IMR-90 (cell line): ENCODE measurements at regions not wholly inside any gene's neighbourhood (a gene's known extent, or its start where the extent isn't known, plus 50 kb on each side); places are given as distances from the start of the nearest gene placed in this dataset.

Experiments used
- ATAC-seq: fragments of 200-7000 bp; cut with Tn5 transposase; 2 replicates; pipeline ENCODE4 v1.9.1; 2020; ENCODE audit warnings: low read depth, mild to moderate bottlenecking, moderate library complexity
- BruUV-seq: library from RNA; stranded (reverse); fragments of 400-500 nt; replicated peaks from 2 replicates; lab custom pipeline; 2021; lab: Mats Ljungman, UMichigan
- CTCF ChIA-PET: fragments of 300-600 bp; formaldehyde crosslinking; extraction: SDS; loops from one replicate; lab custom pipeline; 2021; ENCODE audit warnings: antibody characterized with exemption; lab: Yijun Ruan, JAX
- POLR2A ChIA-PET: fragments of 300-600 bp; sonication (Branson Sonifier 250); formaldehyde crosslinking; loops from one replicate; lab custom pipeline; 2022; ENCODE audit warnings: antibody characterized with exemption; ENCODE audit not compliant: unreplicated experiment; lab: Charles Lee
- DNase-seq: peaks from one replicate; pipeline ENCODE4 v3.0.0; 2013
- H2AFZ ChIP-seq: replicated peaks from 2 replicates; pipeline ENCODE3; 2013; ENCODE audit warnings: low read length, mild to moderate bottlenecking; ENCODE audit not compliant: poor library complexity
- H2AK5ac ChIP-seq: 2 replicates; pipeline ENCODE4 v1.6.1; 2013; ENCODE audit warnings: low read depth, low read length, inconsistent platforms
- H2AK9ac ChIP-seq: replicated peaks from 2 replicates; pipeline ENCODE3; 2013; ENCODE audit warnings: mild to moderate bottlenecking, low read depth, low read length, moderate library complexity; ENCODE audit not compliant: poor library complexity
- H2BK120ac ChIP-seq: 2 replicates; pipeline ENCODE4 v1.6.1; 2013; ENCODE audit warnings: low read depth, low read length, inconsistent platforms
- H2BK15ac ChIP-seq: 3 replicates; pipeline ENCODE4 v1.6.1; 2013; ENCODE audit warnings: low read depth, low read length, inconsistent platforms
- H2BK20ac ChIP-seq: 2 replicates; pipeline ENCODE4 v1.6.1; 2013; ENCODE audit warnings: low read depth, mild to moderate bottlenecking, inconsistent platforms, low read length, moderate library complexity
- H2BK5ac ChIP-seq: 2 replicates; pipeline ENCODE4 v1.6.1; 2013; ENCODE audit warnings: mild to moderate bottlenecking, low read depth, low read length, inconsistent platforms; ENCODE audit not compliant: poor library complexity, severe bottlenecking
- H3K14ac ChIP-seq: replicated peaks from 2 replicates; pipeline ENCODE4 v1.6.1; 2013; ENCODE audit warnings: low read depth, low read length, inconsistent platforms
- H3K18ac ChIP-seq: 2 replicates; pipeline ENCODE4 v1.6.1; 2013; ENCODE audit warnings: low read depth, low read length, control low read depth
- H3K23ac ChIP-seq: 2 replicates; pipeline ENCODE4 v1.6.1; 2013; ENCODE audit warnings: low read depth, low read length, inconsistent platforms
- H3K27ac ChIP-seq: 2 replicates; pipeline ENCODE4 v1.5.1; 2013; ENCODE audit warnings: mild to moderate bottlenecking, control low read depth, low read length; ENCODE audit not compliant: insufficient read depth
- H3K27me3 ChIP-seq: 2 replicates; pipeline ENCODE4 v1.6.1; 2013; ENCODE audit warnings: low read length; ENCODE audit not compliant: control insufficient read depth, insufficient read depth
- H3K36me3 ChIP-seq: 2 replicates; pipeline ENCODE4 v1.6.1; 2013; ENCODE audit warnings: low read length, mixed read lengths; ENCODE audit not compliant: control insufficient read depth, insufficient read depth
- H3K4ac ChIP-seq: 2 replicates; pipeline ENCODE4 v1.6.1; 2013; ENCODE audit warnings: low read depth, low read length, inconsistent platforms
- H3K4me1 ChIP-seq: 2 replicates; pipeline ENCODE4 v1.6.1; 2013; ENCODE audit warnings: low read length, mixed read lengths; ENCODE audit not compliant: control insufficient read depth, insufficient read depth
- H3K4me2 ChIP-seq: 2 replicates; pipeline ENCODE4 v1.6.1; 2013; ENCODE audit warnings: low read depth, mild to moderate bottlenecking, control low read depth, low read length, moderate library complexity
- H3K4me3 ChIP-seq: 2 replicates; pipeline ENCODE4 v1.5.1; 2013; ENCODE audit warnings: low read depth, mild to moderate bottlenecking, control low read depth, low read length, moderate library complexity; ENCODE audit not compliant: insufficient read depth
- H3K56ac ChIP-seq: 2 replicates; pipeline ENCODE4 v1.6.1; 2013; ENCODE audit warnings: low read length, inconsistent platforms; ENCODE audit not compliant: insufficient read depth; ENCODE audit errors: extremely low read depth
- H3K79me1 ChIP-seq, 2 experiments: 2 replicates each; pipeline ENCODE4 v1.6.1; 2013; ENCODE audit warnings: low read length in 2 of 2, inconsistent platforms in 1 of 2, low read depth in 1 of 2
- H3K9ac ChIP-seq: 2 replicates; pipeline ENCODE4 v1.6.1; 2013; ENCODE audit warnings: low read depth, low read length, control low read depth
- H3K9me1 ChIP-seq: 2 replicates; pipeline ENCODE4 v1.6.1; 2013; ENCODE audit warnings: low read length, inconsistent platforms; ENCODE audit not compliant: insufficient read depth
- H3K9me3 ChIP-seq: 2 replicates; pipeline ENCODE4 v1.6.1; 2013; ENCODE audit warnings: low read length; ENCODE audit not compliant: control insufficient read depth, insufficient read depth
- H4K20me1 ChIP-seq: 2 replicates; pipeline ENCODE4 v1.6.1; 2013; ENCODE audit warnings: low read length, inconsistent platforms; ENCODE audit not compliant: insufficient read depth
- H4K5ac ChIP-seq: 2 replicates; pipeline ENCODE4 v1.6.1; 2013; ENCODE audit warnings: mild to moderate bottlenecking, low read depth, low read length, control low read depth
- H4K8ac ChIP-seq, 2 experiments: 2 replicates each; pipeline ENCODE4 v1.6.1; 2013; ENCODE audit warnings: low read depth in 2 of 2, low read length in 2 of 2, control low read depth in 1 of 2, inconsistent platforms in 1 of 2
- H4K91ac ChIP-seq: 2 replicates; pipeline ENCODE4 v1.6.1; 2013; ENCODE audit warnings: low read depth, low read length, inconsistent platforms; ENCODE audit not compliant: insufficient read depth
- MAFK ChIP-seq: IDR thresholded peaks from 2 replicates; pipeline ENCODE4 v1.6.1; 2012; ENCODE audit warnings: low read depth, low read length, improper control_type of control experiment
- MAZ ChIP-seq: IDR thresholded peaks from 2 replicates; pipeline ENCODE4 v1.6.1; 2012; ENCODE audit warnings: low read depth, mild to moderate bottlenecking, low read length, improper control_type of control experiment, moderate library complexity, borderline replicate concordance
- NFE2L2 ChIP-seq: fragments of 150-350 bp; IDR thresholded peaks from 2 replicates; pipeline ENCODE4 v1.6.1; 2016; ENCODE audit warnings: low read depth, mild to moderate bottlenecking, low read length
- RFX5 ChIP-seq: IDR thresholded peaks from 2 replicates; pipeline ENCODE4 v1.8.0; 2012; ENCODE audit warnings: low read depth, mild to moderate bottlenecking, low read length, moderate library complexity
- WGBS, 2 experiments: methylation state at CpG; one replicate each; pipeline versions ENCODE4 v1.1.5 to v1.1.7; 2013; ENCODE audit warnings: missing lambda C conversion rate in 2 of 2; ENCODE audit not compliant: insufficient read length in 1 of 2; ENCODE audit errors: extremely low coverage in 2 of 2; 5-methylcytosine and 5-hydroxymethylcytosine counted together
- dilution Hi-C: fragments of 300-500 bp; cut with HindIII; formaldehyde crosslinking; loops from one replicate; pipeline ENCODE4 v1.14.3; 2018; ENCODE audit warnings: low sequenced_read_pairs; ENCODE audit not compliant: unreplicated experiment
- in situ Hi-C: fragments of 300-500 bp; cut with MboI; formaldehyde crosslinking; loops from 3 replicates; pipeline ENCODE4 v1.14.3; 2019; ENCODE audit warnings: low sequenced_read_pairs, inconsistent platforms, mixed read lengths
- intact Hi-C: fragments of 100-400 bp; cut with micrococcal nuclease; formaldehyde crosslinking; loops from 2 replicates; pipeline ENCODE4 v1.10.0; 2022

DNA sequence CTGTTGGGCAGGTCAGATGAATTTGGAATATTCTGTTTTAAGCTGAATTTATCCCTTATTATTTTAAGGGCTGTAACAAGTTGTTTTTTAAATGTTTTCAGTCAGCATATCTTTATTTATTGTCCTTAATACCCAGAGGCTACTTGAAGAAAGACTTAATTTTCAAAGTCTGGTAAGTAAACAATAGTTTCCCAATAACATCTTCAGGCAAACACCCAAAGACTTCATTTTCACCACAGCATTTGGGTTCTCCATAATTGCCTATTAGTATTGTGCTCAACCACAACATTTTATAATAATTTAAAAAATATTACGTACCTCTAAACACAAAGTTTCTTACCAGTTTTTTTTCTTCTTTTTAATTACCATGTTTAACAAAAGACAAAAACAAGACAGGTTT is 60.0 kb upstream of the MKLN1 start:
- no peak overlapping the region for H2AFZ ChIP-seq
- H3K14ac ChIP-seq, result no peak overlapping the region
- dilution Hi-C loops, result no loop called here
- DNase-seq (no peak), ATAC-seq (no peak)
- H3K9ac ChIP-seq, result no peak overlapping the region
- no peak overlapping the region for H4K91ac ChIP-seq
- no peak overlapping the region for H3K18ac ChIP-seq
- H3K4me1 ChIP-seq, result no peaks in the 10 kb centered on the region
- H3K27me3 ChIP-seq, result peaks cover 2% of the 10 kb centered on the region
- 100% methylated on average over 1 of the region's 1 CpG; no CpG with 5 or more reads in 1 of the 2 experiments for WGBS, 2 experiments
- no TSS peak for BruUV-seq
- H3K9me3 ChIP-seq, result peaks cover 2% of the 10 kb centered on the region; the same call in 1 of the 2 replicates
- H3K9me1 ChIP-seq, result 0 out of 2 replicates have a peak, but pooled peaks cover 2% of the 10 kb centered on the region
- H3K56ac ChIP-seq, result no peak overlapping the region
- H3K27ac ChIP-seq, result no peak overlapping the region
- H2BK15ac ChIP-seq, result no peak overlapping the region
- H3K79me1 ChIP-seq, result no peaks in the 10 kb centered on the region
- no peak overlapping the region for H2AK9ac ChIP-seq
- no peak overlapping the region for H2BK20ac ChIP-seq
- H4K8ac ChIP-seq, result no peak overlapping the region
- intact Hi-C loops, result no loop called here
- no peak overlapping the region for H2AK5ac ChIP-seq
- no peak for TF ChIP-seq NFE2L2
- TF ChIP-seq MAFK, result no peak
- TF ChIP-seq RFX5, result no peak
- no peak for TF ChIP-seq MAZ
- H4K20me1 ChIP-seq, result no peaks in the 10 kb centered on the region
- no peak overlapping the region for H3K4ac ChIP-seq
- no peak overlapping the region for H3K4me3 ChIP-seq
- ChIA-PET POLR2A (interaction anchor here (0.8 kb wide), 1 partner anchor 14 kb away, joined by 5 read pairs; no protein-coding TSS in a partner anchor), CTCF (interaction anchor here (1.6 kb wide), 1 partner anchor 17 kb away, joined by 3 read pairs; no protein-coding TSS in a partner anchor)
- no peak overlapping the region for H3K23ac ChIP-seq
- H4K5ac ChIP-seq, result no peak overlapping the region
- no peaks in the 10 kb centered on the region for H3K36me3 ChIP-seq
- in situ Hi-C loops, result no loop called here
- no peak overlapping the region for H2BK5ac ChIP-seq
- H2BK120ac ChIP-seq, result no peak overlapping the region
- no peak overlapping the region for H3K4me2 ChIP-seq
